Jurkat, Clone E6-1 (cell line): ENCODE measurements at regions not wholly inside any gene's neighbourhood (a gene's known extent, or its start where the extent isn't known, plus 50 kb on each side); places are given as distances from the start of the nearest gene placed in this dataset.
A peak's percentile ranks its signal among the peaks of the same experiment; 100 is the strongest.

Source experiments
- DNase-seq: peaks from one replicate; pipeline ENCODE4 v3.0.0-alpha.2; 2011; ENCODE audit warnings: low read depth, low spot score
- H3K4me3 ChIP-seq: 2 replicates; pipeline ENCODE4 v1.5.1; 2011; ENCODE audit warnings: mild to moderate bottlenecking, low read length, control low read depth, moderate library complexity

- DNase-seq, result no peak
- no peak overlapping the region for H3K4me3 ChIP-seq
Measured at GRCh38 chr18:71471963-71472725, 1072.0 kb downstream of the CBLN2 start.

- DNase-seq, result no peak
- H3K4me3 ChIP-seq, result no peak overlapping the region
Measured at GRCh38 chr18:71456206-71456605, 1087.9 kb downstream of the CBLN2 start.

DNA sequence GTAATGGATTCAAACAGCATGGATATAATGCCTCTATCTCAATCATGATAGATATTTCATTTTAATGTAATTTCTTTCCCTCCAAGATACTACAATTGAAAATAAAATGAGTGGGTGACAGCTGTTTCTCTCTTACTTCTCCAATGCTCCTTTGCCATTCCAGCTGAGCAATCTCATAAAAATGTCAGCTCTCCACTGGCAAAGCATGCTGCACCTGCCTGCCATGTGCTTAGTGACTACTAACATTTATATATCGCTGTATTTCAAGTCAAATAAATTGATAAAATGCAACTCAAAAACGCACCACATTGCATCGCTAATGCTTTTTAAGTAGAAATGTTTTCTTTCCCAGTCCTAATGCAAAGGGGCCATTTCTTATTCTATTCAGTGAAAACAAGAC lies 1093.9 kb downstream of the CBLN2 start:
- no peak overlapping the region for H3K4me3 ChIP-seq
- DNase-seq, result no peak

- H3K4me3 ChIP-seq, result no peak overlapping the region
- no peak for DNase-seq
Measured at GRCh38 chr18:71443706-71444480, 1100.2 kb downstream of the CBLN2 start.

DNA sequence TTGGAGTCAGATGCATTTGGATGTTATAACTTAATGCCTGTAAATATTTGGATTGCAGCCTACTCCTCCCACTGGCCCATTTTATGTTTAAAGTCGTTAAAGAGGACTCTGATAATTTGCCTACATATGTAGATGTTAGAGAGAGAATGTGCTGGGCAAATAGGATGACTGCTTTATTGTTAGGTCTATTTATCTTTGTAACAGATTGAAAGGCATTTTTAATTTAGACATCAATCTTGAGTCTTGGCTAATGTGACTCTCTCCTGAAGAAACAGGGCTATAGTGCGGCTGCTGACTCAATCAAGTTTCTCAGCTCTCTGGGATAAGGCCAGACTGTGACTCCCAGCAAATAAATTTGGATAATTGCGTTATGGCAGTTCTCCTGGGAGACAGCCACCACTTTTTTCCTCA lies 1101.4 kb downstream of the CBLN2 start:
- no peak for DNase-seq

DNA sequence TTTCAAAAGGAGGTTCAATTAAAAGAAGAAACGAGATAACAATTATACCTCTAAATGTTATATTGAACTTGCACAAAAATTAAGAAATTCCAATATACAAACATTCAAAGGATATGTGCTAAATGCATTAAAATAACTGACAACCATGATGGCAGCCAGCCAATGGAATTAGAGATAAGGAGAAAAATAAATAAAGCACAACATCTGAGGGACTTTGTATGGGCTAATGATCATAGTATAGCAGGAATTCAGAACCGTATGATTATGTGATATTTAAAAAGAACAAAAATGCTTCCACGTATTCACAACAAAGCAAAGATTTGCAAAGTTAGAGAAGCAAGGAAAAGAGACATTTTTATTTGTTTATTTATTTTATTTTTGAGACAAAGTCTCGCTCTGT lies 1103.0 kb downstream of the CBLN2 start:
- no peak overlapping the region for H3K4me3 ChIP-seq
- DNase-seq, result no peak

More for the DNA sequence above, 1101.4 kb downstream of the CBLN2 start:
- H3K4me3 ChIP-seq, result no peak overlapping the region

DNA sequence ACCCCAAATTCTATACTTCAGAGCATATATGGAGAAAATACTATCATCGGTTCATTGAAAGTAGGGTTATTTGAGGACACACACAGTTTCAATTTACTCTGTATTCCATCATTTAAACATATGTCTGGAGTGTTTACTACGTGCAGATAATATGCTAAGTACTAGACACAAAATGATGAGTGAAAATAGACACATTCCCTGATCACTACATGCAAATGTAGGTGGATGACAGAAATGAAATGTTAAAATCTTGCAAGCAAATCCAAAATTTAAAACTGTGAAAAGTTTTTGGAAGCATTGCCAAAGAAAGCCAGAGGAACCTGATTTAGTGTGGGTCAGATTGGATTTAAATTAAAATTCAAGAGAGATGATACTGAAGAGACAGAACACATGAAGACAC lies 1106.6 kb downstream of the CBLN2 start:
- H3K4me3 ChIP-seq, result no peak overlapping the region
- no peak for DNase-seq

DNA sequence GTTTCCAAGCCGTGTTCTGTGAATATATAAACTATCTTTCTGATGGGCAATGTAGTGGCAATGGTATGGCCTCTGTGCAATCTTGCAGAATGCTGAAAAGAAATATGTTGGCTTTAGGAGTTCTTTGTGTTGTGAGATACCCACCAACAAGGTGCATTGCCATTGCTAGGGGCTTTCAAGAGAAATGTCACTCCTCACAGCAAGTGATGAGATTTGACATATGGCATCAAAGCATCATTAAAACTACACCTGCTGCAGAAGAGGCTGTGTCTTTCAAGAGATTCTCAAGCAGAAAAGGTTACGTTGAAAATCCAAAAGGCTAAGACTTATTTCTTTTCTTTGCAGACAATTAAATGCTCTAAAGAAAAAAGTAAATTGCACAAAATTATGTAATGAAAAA lies 1110.8 kb downstream of the CBLN2 start:
- DNase-seq, result no peak
- H3K4me3 ChIP-seq, result no peak overlapping the region

DNA sequence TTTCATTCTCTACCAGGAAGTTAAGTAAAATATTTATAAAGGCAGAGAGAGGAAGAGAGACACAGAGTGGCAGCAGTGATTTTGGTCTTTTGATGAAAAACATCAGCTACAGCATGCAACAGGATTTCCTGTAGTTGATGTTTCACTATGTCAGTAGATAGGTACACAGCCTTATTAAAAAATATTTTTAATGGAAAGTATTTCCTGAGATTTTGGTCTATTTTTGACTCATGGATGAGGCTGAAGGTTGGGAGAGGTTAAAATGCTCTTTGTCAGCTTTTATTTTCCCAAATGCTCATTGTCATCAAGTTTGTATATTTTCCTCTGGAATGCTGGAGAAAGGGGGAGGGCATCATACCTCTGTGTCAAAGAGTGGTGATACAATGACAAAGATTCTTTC lies 1112.5 kb downstream of the CBLN2 start:
- DNase-seq, result no peak

DNA sequence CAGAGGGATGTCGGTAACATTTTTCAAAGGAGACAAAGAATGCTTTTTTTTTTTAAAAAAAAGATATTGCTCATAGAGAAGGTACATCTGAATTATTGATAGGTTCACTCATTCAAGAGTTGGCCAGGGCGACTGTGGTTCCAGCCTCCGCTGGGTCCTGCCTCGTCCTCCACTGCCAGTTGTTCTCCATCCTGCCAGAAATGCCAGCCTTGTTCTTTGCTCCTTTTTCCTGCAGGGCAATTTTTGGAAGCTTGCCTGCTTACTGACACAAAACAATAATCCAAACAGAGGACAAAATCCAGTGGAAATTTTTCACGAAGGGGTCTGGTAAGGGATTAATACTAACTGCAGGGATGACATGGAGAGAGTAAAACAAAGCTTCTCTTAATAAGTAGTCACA lies 1113.0 kb downstream of the CBLN2 start:
- no peak for DNase-seq

More for the DNA sequence above, 1112.5 kb downstream of the CBLN2 start:
- H3K4me3 ChIP-seq, result no peak overlapping the region

DNA sequence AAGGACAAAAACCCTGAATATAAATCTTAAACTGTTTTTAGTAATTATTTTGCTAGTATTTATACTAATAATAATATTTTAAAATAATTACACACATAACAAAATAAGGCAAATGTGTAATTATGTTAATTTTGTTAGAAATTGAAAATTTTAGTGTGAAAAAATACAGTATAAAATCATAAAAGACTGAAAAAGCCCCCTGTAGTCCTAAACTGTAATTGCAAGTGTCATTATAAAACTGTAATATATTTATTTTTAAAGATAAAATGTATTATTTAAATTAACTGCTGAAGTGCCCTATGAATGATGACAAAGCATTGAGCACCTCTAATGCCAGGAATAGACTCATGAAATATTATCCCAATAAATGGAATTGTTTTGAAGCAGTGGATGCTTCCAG lies 1117.7 kb downstream of the CBLN2 start:
- DNase-seq, result no peak
- no peak overlapping the region for H3K4me3 ChIP-seq

More for the DNA sequence above, 1113.0 kb downstream of the CBLN2 start:
- H3K4me3 ChIP-seq, result no peak overlapping the region

DNA sequence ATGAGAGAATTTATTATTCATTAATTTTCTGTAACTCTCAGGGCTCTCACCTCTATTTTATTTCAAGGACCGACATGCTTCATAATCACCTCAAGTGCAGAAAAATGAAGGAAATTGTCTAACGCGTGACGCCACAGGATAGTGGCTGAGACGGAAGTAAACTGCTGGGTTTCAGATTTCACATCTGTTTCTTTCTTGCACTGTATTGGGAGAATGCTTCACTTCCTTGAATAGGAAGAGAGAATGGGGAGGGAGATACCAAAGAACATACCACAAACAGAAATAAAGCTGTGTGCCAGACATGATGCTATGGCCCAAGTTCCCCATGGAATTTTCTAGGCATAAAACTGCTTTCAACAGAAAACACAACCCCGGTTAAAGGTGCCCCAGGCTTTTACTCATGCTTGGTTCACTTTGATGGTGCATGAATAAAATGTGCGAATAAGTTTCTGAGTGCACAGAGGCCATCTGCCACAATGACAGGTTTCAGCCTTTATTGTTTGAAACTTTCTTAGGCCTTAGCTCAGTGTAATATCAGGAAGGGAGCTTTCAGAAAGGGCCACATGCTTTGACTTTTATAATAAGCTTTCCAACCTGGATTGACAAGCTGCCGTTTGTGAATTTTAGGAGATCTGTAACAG lies 1116.4 kb downstream of the SOCS6 start:
- DNase-seq, result no peak
- no peak overlapping the region for H3K4me3 ChIP-seq

GRCh38 chr18:71403501-71403900 lies 1114.7 kb downstream of the SOCS6 start:
- no peak overlapping the region for H3K4me3 ChIP-seq
- no peak for DNase-seq

GRCh38 chr18:71398531-71398930 lies 1109.7 kb downstream of the SOCS6 start:
- DNase-seq, result peak; percentile 1
- no peak overlapping the region for H3K4me3 ChIP-seq

DNA sequence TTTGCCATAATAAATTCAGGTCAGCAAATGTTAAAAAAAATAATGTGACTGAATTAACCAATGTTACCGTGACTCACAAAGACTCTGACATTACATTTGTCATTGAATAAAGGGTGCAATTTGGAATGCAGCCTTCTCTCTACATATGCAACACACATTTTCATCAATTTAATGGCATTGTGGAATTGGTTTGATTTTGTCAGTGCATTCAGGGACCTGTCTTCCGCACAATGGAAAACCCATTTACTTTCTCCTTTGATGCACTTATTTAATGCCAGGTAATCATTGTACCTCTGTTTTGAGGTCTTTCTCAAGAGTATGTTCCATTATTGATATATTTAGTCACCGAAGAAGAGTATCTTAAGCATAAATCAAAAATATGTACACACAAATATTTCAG lies 1099.3 kb downstream of the SOCS6 start:
- no peak overlapping the region for H3K4me3 ChIP-seq
- DNase-seq, result no peak

- no peak for DNase-seq
- H3K4me3 ChIP-seq, result no peak overlapping the region
Measured at GRCh38 chr18:71374294-71375000, 1085.6 kb downstream of the SOCS6 start.

GRCh38 chr18:71371951-71372605 lies 1083.2 kb downstream of the SOCS6 start:
- no peak for DNase-seq
- no peak overlapping the region for H3K4me3 ChIP-seq

GRCh38 chr18:71370671-71371445 lies 1082.0 kb downstream of the SOCS6 start:
- no peak for DNase-seq
- H3K4me3 ChIP-seq, result no peak overlapping the region
